HG02642 (cell line): ENCODE measurements at regions not wholly inside any gene's neighbourhood (a gene's known extent, or its start where the extent isn't known, plus 50 kb on each side); places are given as distances from the start of the nearest gene placed in this dataset.
"Not testable (repeated sequence)": the region's sequence is repeated elsewhere in the genome, so short reads cannot be mapped to it uniquely, and the experiment has no call there.

Source experiments
- ATAC-seq: cut with Tn5 transposase; IDR thresholded peaks from one replicate; pipeline ENCODE4 v1.9.1; 2021; ENCODE audit warnings: mild to moderate bottlenecking; ENCODE audit not compliant: unreplicated experiment, poor library complexity

- ATAC-seq = no peak
These were observed 744.3 kb upstream of the SOX11 start for GRCh38 chr2:4947911-4948310.

GRCh38 chr2:4951368-4951767, 740.8 kb upstream of the SOX11 start:
- ATAC-seq = no peak

- no peak for ATAC-seq
These were observed 733.0 kb upstream of the SOX11 start for GRCh38 chr2:4959219-4959618.

- no peak for ATAC-seq
These were observed 729.8 kb upstream of the SOX11 start for GRCh38 chr2:4962419-4962818.

- no peak for ATAC-seq
These were observed 729.1 kb upstream of the SOX11 start for GRCh38 chr2:4963106-4963505.

GRCh38 chr2:4964001-4964540, 728.1 kb upstream of the SOX11 start:
- no peak for ATAC-seq

- no peak for ATAC-seq
These were observed 727.6 kb upstream of the SOX11 start for GRCh38 chr2:4964579-4964978.

- ATAC-seq = no peak
These were observed 726.4 kb upstream of the SOX11 start for GRCh38 chr2:4965556-4966320.

GRCh38 chr2:4967206-4967605, 725.0 kb upstream of the SOX11 start:
- ATAC-seq = no peak

- ATAC-seq = no peak
These were observed 719.7 kb upstream of the SOX11 start for GRCh38 chr2:4972472-4972871.

GRCh38 chr2:4973354-4973753, 718.8 kb upstream of the SOX11 start:
- ATAC-seq = no peak

- ATAC-seq = no peak
These were observed 718.2 kb upstream of the SOX11 start for GRCh38 chr2:4973973-4974372.

- ATAC-seq = no peak
These were observed 715.8 kb upstream of the SOX11 start for GRCh38 chr2:4976407-4976806.

- no peak for ATAC-seq
These were observed 713.1 kb upstream of the SOX11 start for GRCh38 chr2:4979111-4979510.

- ATAC-seq = no peak
These were observed 711.2 kb upstream of the SOX11 start for GRCh38 chr2:4980995-4981394.

GRCh38 chr2:4981802-4982409, 710.3 kb upstream of the SOX11 start:
- no peak for ATAC-seq

GRCh38 chr2:4988444-4988843, 703.7 kb upstream of the SOX11 start:
- not testable (repeated sequence) for ATAC-seq

GRCh38 chr2:4992226-4992625, 700.0 kb upstream of the SOX11 start:
- no peak for ATAC-seq

- ATAC-seq = no peak
These were observed 696.7 kb upstream of the SOX11 start for GRCh38 chr2:4995466-4995865.

- no peak for ATAC-seq
These were observed 684.6 kb upstream of the SOX11 start for GRCh38 chr2:5007596-5007995.

- no peak for ATAC-seq
These were observed 672.9 kb upstream of the SOX11 start for GRCh38 chr2:5019324-5019723.
